H9 (cell line): ENCODE measurements at regions not wholly inside any gene's neighbourhood (a gene's known extent, or its start where the extent isn't known, plus 50 kb on each side); places are given as distances from the start of the nearest gene placed in this dataset.

ENCODE experiments used
- DNase-seq: peaks from one replicate; pipeline ENCODE4 v3.0.0-alpha.2; 2017
- H2AFZ ChIP-seq: one replicate; pipeline ENCODE4 v1.6.1; 2013; ENCODE audit warnings: mild to moderate bottlenecking, low read length, control low read depth, moderate library complexity
- H2AK5ac ChIP-seq: 2 replicates; pipeline ENCODE4 v1.6.1; 2013; ENCODE audit warnings: low read length, control low read depth, mixed read lengths; ENCODE audit not compliant: insufficient read length
- H2BK120ac ChIP-seq: one replicate; pipeline ENCODE4 v1.6.1; 2013; ENCODE audit warnings: low read depth, mild to moderate bottlenecking, low read length, control low read depth, inconsistent platforms; ENCODE audit not compliant: poor library complexity, severe bottlenecking
- H2BK12ac ChIP-seq: 2 replicates; pipeline ENCODE4 v1.6.1; 2013; ENCODE audit warnings: low read length, control low read depth, mixed read lengths, low read depth; ENCODE audit not compliant: insufficient read length
- H2BK15ac ChIP-seq: 2 replicates; pipeline ENCODE4 v1.6.1; 2013; ENCODE audit warnings: low read depth, low read length, control low read depth
- H2BK20ac ChIP-seq: one replicate; pipeline ENCODE4 v1.6.1; 2013; ENCODE audit warnings: low read depth, mild to moderate bottlenecking, low read length, control low read depth, inconsistent platforms; ENCODE audit not compliant: poor library complexity, severe bottlenecking
- H2BK5ac ChIP-seq: 2 replicates; pipeline ENCODE4 v1.6.1; 2013; ENCODE audit warnings: low read length, control low read depth, mixed read lengths; ENCODE audit not compliant: insufficient read length
- H3K14ac ChIP-seq: 2 replicates; pipeline ENCODE4 v1.6.1; 2013; ENCODE audit warnings: low read length, control low read depth; ENCODE audit not compliant: insufficient read depth
- H3K18ac ChIP-seq: 2 replicates; pipeline ENCODE4 v1.6.1; 2013; ENCODE audit warnings: low read depth, mild to moderate bottlenecking, mixed read lengths, low read length, control low read depth; ENCODE audit not compliant: insufficient read length
- H3K23ac ChIP-seq: 2 replicates; pipeline ENCODE4 v1.6.1; 2013; ENCODE audit warnings: low read length, control low read depth, mixed read lengths, low read depth; ENCODE audit not compliant: insufficient read length
- H3K23me2 ChIP-seq: 2 replicates; pipeline ENCODE4 v1.6.1; 2013; ENCODE audit warnings: low read depth, mild to moderate bottlenecking, mixed read lengths, low read length, control low read depth; ENCODE audit not compliant: insufficient read length, poor library complexity, severe bottlenecking
- H3K27ac ChIP-seq: 2 replicates; pipeline ENCODE4 v1.5.1; 2013; ENCODE audit warnings: low read length, control low read depth, mixed read lengths, low read depth; ENCODE audit not compliant: insufficient read length
- H3K27me3 ChIP-seq: 2 replicates; pipeline ENCODE4 v1.6.1; 2013; ENCODE audit warnings: low read length, control low read depth, inconsistent platforms; ENCODE audit not compliant: insufficient read depth
- H3K4ac ChIP-seq: 2 replicates; pipeline ENCODE4 v1.6.1; 2013; ENCODE audit warnings: low read depth, mild to moderate bottlenecking, control low read depth, inconsistent platforms, low read length, moderate library complexity
- H3K4me1 ChIP-seq: 2 replicates; pipeline ENCODE4 v1.6.1; 2013; ENCODE audit warnings: low read length, control low read depth, inconsistent platforms; ENCODE audit not compliant: insufficient read depth
- H3K4me2 ChIP-seq: 2 replicates; pipeline ENCODE4 v1.6.1; 2013; ENCODE audit warnings: low read length, control low read depth, mixed read lengths; ENCODE audit not compliant: insufficient read length, insufficient read depth
- H3K56ac ChIP-seq: 2 replicates; pipeline ENCODE4 v1.6.1; 2013; ENCODE audit warnings: low read depth, mild to moderate bottlenecking, mixed read lengths, low read length, control low read depth; ENCODE audit not compliant: insufficient read length
- H3K79me1 ChIP-seq: 2 replicates; pipeline ENCODE4 v1.6.1; 2013; ENCODE audit warnings: low read depth, mild to moderate bottlenecking, moderate library complexity, low read length, control low read depth, inconsistent platforms; ENCODE audit not compliant: insufficient read depth, poor library complexity, severe bottlenecking
- H3K79me2 ChIP-seq: 2 replicates; pipeline ENCODE4 v1.6.1; 2013; ENCODE audit warnings: low read length, control low read depth, inconsistent platforms; ENCODE audit not compliant: insufficient read depth
- H3K9ac ChIP-seq: 2 replicates; pipeline ENCODE4 v1.6.1; 2013; ENCODE audit warnings: low read length, control low read depth, mixed read lengths; ENCODE audit not compliant: insufficient read length; ENCODE audit errors: extremely low read depth
- H3K9me3 ChIP-seq: one replicate; pipeline ENCODE4 v1.6.1; 2013; ENCODE audit warnings: low read depth, low read length, inconsistent platforms; ENCODE audit not compliant: control insufficient read depth
- H3T11ph ChIP-seq: one replicate; pipeline ENCODE4 v1.6.1; 2013; ENCODE audit warnings: mild to moderate bottlenecking, low read length, control low read depth, inconsistent platforms
- H4K20me1 ChIP-seq: one replicate; pipeline ENCODE4 v1.6.1; 2013; ENCODE audit not compliant: control insufficient read depth, insufficient read length, insufficient read depth
- H4K5ac ChIP-seq: 2 replicates; pipeline ENCODE4 v1.6.1; 2013; ENCODE audit warnings: low read depth, mild to moderate bottlenecking, mixed read lengths, low read length, control low read depth; ENCODE audit not compliant: insufficient read length
- H4K8ac ChIP-seq: replicated peaks from 2 replicates; pipeline ENCODE4 v1.6.1; 2013; ENCODE audit warnings: low read length, control low read depth, mixed read lengths, low read depth; ENCODE audit not compliant: insufficient read length
- H4K91ac ChIP-seq: 2 replicates; pipeline ENCODE4 v1.6.1; 2013; ENCODE audit warnings: low read depth, mild to moderate bottlenecking, moderate library complexity, mixed read lengths, low read length, control low read depth; ENCODE audit not compliant: insufficient read length
- H3K27ac Mint-ChIP-seq, 3 experiments: 2 replicates in 2 of 3; 3 replicates in 1 of 3; pipeline ENCODE4 v1.8.0; 2020 to 2021; ENCODE audit warnings: mixed read lengths in 3 of 3, mild to moderate bottlenecking in 1 of 3, moderate library complexity in 1 of 3
- H3K27me3 Mint-ChIP-seq: 2 replicates; pipeline ENCODE4 v1.8.0; 2021; ENCODE audit warnings: low read depth, mild to moderate bottlenecking, moderate library complexity, mixed read lengths
- H3K36me3 Mint-ChIP-seq, 3 experiments: 2 replicates in 2 of 3; 3 replicates in 1 of 3; pipeline ENCODE4 v1.8.0; 2020 to 2021; ENCODE audit warnings: low read depth in 3 of 3, mixed read lengths in 3 of 3; ENCODE audit not compliant: insufficient read depth in 1 of 3
- H3K4me1 Mint-ChIP-seq, 2 experiments: 2 replicates each; pipeline ENCODE4 v1.8.0; 2020; ENCODE audit warnings: mixed read lengths in 2 of 2
- H3K4me3 Mint-ChIP-seq, 2 experiments: 2 replicates in 1 of 2; 3 replicates in 1 of 2; pipeline ENCODE4 v1.8.0; 2020 to 2021; ENCODE audit warnings: mild to moderate bottlenecking in 2 of 2, mixed read lengths in 2 of 2, moderate library complexity in 1 of 2
- H3K9me3 Mint-ChIP-seq, 2 experiments: 2 replicates in 1 of 2; 3 replicates in 1 of 2; pipeline ENCODE4 v1.8.0; 2020; ENCODE audit warnings: mild to moderate bottlenecking in 2 of 2, mixed read lengths in 2 of 2, moderate library complexity in 1 of 2
- CTCF ChIP-seq: fragments of 200-600 bp; sonication (generic); conservative IDR thresholded peaks from 3 replicates; pipeline ENCODE4 v1.8.0; 2021; ENCODE audit warnings: antibody characterized with exemption, mild to moderate bottlenecking
- WGBS: extraction: QIAGEN DNeasy Blood & Tissue Kit; methylation state at CpG from one replicate; pipeline ENCODE4 v1.1.7; 2013; ENCODE audit warnings: missing lambda C conversion rate, low lambda C conversion rate, mixed read lengths; ENCODE audit not compliant: insufficient read length; ENCODE audit errors: extremely low coverage; 5-methylcytosine and 5-hydroxymethylcytosine counted together

DNA sequence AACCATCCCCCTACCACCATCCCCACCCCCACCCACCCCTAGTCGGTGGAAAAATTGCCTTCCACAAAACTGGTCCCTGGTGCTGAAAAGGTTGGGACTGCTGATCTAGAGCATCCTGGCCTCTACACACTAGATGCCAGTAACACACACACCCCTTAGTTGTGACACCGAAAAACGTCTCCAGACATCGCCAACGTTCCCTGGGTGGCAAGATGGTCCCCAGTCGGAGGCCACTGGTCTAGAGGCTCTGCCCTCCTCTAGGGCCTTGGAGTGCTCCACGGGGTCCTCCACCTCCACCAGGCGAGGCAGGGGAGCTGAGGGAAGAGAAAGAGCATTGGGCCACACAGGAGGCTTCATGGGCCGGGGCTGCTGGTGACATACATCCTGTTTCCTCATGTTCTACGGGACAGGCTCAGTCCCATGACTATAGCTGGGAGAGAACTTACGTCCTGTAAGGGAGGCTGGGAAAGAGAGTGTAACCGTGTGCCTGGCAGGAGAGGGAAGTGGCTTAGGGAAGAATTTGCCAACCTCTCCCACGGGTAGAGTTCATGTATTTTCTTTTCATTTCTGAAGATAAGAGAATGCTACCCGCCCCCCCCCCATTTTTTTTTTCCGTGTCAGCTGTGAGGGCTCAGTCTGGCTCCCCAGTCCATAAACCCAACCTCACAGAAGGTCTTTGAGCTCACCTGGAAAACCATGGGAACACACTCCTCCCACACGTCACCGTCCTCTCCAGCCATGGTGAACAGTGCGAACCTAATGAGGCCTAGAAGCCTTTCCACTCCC lies 132.7 kb upstream of the MYCN start:
- H3K9me3 ChIP-seq, result no peaks in the 10 kb centered on the region
- H3K27me3 ChIP-seq, result no peaks in the 10 kb centered on the region
- no peak overlapping the region for H3K56ac ChIP-seq
- no peak overlapping the region for H2BK20ac ChIP-seq
- no peak overlapping the region for H3K14ac ChIP-seq
- no peaks in the 10 kb centered on the region; a peak in 3 of 7 replicates for H3K36me3 Mint-ChIP-seq
- no peaks in the 10 kb centered on the region for H3K79me1 ChIP-seq
- no peak overlapping the region for H2BK12ac ChIP-seq
- H2AFZ ChIP-seq, result no peak overlapping the region
- H3K4me2 ChIP-seq, result no peak overlapping the region
- no peak overlapping the region for H3K23ac ChIP-seq
- no peaks in the 10 kb centered on the region for H3K9me3 Mint-ChIP-seq
- H3K79me2 ChIP-seq, result no peaks in the 10 kb centered on the region
- no peak overlapping the region for H2AK5ac ChIP-seq
- no peak overlapping the region for H3K4me3 Mint-ChIP-seq
- TF ChIP-seq CTCF, result no peak
- H3K18ac ChIP-seq, result no peak overlapping the region
- H3K27ac ChIP-seq, result no peak overlapping the region
- no peak overlapping the region for H3K27ac Mint-ChIP-seq
- H4K20me1 ChIP-seq, result no peaks in the 10 kb centered on the region
- H2BK120ac ChIP-seq, result no peak overlapping the region
- H3K9ac ChIP-seq, result no peak overlapping the region
- WGBS, result no CpG with 5 or more reads among the region's 18 CpGs
- H2BK15ac ChIP-seq, result no peak overlapping the region
- no peak overlapping the region for H4K8ac ChIP-seq
- H3T11ph ChIP-seq, result no peak overlapping the region
- no peak overlapping the region for H2BK5ac ChIP-seq
- no peaks in the 10 kb centered on the region for H3K23me2 ChIP-seq
- peaks cover 12% of the 10 kb centered on the region; the same call in 1 of the 2 replicates for H3K4me1 ChIP-seq
- H4K5ac ChIP-seq, result no peak overlapping the region
- H4K91ac ChIP-seq, result no peak overlapping the region
- H3K27me3 Mint-ChIP-seq, result peaks cover 12% of the 10 kb centered on the region
- DNase-seq, result no peak
- H3K4me1 Mint-ChIP-seq, result peaks cover 37 to 45% of the 10 kb centered on the region in 2 experiments
- no peak overlapping the region for H3K4ac ChIP-seq
